Thoracic aorta (tissue), 2 donors: ENCODE measurements at regions not wholly inside any gene's neighbourhood (a gene's known extent, or its start where the extent isn't known, plus 50 kb on each side); places are given as distances from the start of the nearest gene placed in this dataset.
A peak's percentile ranks its signal among the peaks of the same experiment; 100 is the strongest.

ENCODE experiments used
- ATAC-seq: fragments of 150-250 bp; one replicate; pipeline ENCODE4 v1.8.0; 2017; ENCODE audit warnings: low read depth; ENCODE audit not compliant: insufficient number of reproducible peaks, low FRiP score
- DNase-seq: peaks from one replicate; pipeline ENCODE4 v3.0.0-alpha.2; 2020; ENCODE audit warnings: low spot score
- H3K27ac ChIP-seq, 2 donors: fragments of 200-600 bp; sonication (generic); 1 replicate in 1 of 2; 2 replicates in 1 of 2; pipeline ENCODE4 v1.5.1; 2016; ENCODE audit warnings: mild to moderate bottlenecking in 2 of 2, moderate library complexity in 2 of 2
- H3K27me3 ChIP-seq: fragments of 200-600 bp; sonication (generic); replicated peaks from 2 replicates; pipeline ENCODE4 v1.6.0; 2016; ENCODE audit warnings: mild to moderate bottlenecking; ENCODE audit not compliant: insufficient read depth
- H3K36me3 ChIP-seq: fragments of 200-600 bp; sonication (generic); one replicate; pipeline ENCODE4 v1.5.1; 2016
- H3K4me1 ChIP-seq, 2 donors: fragments of 200-600 bp; sonication (generic); 1 replicate in 1 of 2; 2 replicates in 1 of 2; pipeline versions ENCODE4 v1.5.1 to v1.6.0; 2016; ENCODE audit warnings: low read depth in 2 of 2, mild to moderate bottlenecking in 1 of 2; ENCODE audit not compliant: control insufficient read depth in 1 of 2
- H3K4me3 ChIP-seq: fragments of 200-600 bp; sonication (generic); 2 replicates; pipeline ENCODE4 v1.5.1; 2016; ENCODE audit warnings: mild to moderate bottlenecking
- H3K9me3 ChIP-seq: fragments of 200-600 bp; sonication (generic); 2 replicates; pipeline ENCODE4 v1.5.1; 2016
- TF ChIP-seq, protein P1 (sequence below): fragments of 200-600 bp; sonication (generic); IDR thresholded peaks from one replicate; pipeline ENCODE4 v1.5.1; 2019; ENCODE audit warnings: antibody characterized with exemption

DNA sequence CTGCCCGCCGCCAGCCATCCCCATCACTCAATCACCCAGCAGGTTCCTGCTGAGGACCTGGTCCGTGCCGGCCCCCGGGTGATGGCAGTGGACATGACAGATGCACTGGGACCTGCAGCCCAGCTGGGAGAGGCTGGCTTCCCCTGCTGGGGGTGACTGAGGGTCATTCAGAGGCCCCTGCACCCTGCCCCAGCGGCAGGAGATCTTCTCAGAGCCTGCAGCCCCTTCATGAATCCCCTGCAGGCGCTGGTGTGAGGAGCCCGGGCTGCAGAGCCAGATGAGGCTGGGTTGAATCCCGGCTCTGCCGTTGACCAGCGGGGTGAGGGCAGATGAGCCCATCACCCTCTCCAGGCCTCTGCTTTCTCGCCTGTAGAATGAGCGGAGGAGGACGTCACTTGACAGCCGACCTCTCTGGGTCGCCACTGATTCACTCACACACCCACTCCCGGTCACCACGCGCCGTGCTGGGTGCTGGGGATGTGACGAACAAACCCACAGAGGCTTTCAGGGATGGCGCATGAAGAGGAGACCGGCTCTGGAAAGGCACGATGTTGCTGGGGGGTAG is 95.2 kb upstream of the CIBAR2 start:
- Histone ChIP-seq H3K4me1 (peaks cover 44 to 80% of the 10 kb centered on the region in 2 donors), H3K4me3 (no peak overlapping the region), H3K27ac (peak overlapping the region; percentile 61 to 67), H3K9me3 (no peaks in the 10 kb centered on the region), H3K27me3 (no peaks in the 10 kb centered on the region), H3K36me3 (no peaks in the 10 kb centered on the region)
- DNase-seq (no peak), ATAC-seq (no peak)
- TF ChIP-seq, protein P1, sequence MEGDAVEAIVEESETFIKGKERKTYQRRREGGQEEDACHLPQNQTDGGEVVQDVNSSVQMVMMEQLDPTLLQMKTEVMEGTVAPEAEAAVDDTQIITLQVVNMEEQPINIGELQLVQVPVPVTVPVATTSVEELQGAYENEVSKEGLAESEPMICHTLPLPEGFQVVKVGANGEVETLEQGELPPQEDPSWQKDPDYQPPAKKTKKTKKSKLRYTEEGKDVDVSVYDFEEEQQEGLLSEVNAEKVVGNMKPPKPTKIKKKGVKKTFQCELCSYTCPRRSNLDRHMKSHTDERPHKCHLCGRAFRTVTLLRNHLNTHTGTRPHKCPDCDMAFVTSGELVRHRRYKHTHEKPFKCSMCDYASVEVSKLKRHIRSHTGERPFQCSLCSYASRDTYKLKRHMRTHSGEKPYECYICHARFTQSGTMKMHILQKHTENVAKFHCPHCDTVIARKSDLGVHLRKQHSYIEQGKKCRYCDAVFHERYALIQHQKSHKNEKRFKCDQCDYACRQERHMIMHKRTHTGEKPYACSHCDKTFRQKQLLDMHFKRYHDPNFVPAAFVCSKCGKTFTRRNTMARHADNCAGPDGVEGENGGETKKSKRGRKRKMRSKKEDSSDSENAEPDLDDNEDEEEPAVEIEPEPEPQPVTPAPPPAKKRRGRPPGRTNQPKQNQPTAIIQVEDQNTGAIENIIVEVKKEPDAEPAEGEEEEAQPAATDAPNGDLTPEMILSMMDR, result no peak

DNA sequence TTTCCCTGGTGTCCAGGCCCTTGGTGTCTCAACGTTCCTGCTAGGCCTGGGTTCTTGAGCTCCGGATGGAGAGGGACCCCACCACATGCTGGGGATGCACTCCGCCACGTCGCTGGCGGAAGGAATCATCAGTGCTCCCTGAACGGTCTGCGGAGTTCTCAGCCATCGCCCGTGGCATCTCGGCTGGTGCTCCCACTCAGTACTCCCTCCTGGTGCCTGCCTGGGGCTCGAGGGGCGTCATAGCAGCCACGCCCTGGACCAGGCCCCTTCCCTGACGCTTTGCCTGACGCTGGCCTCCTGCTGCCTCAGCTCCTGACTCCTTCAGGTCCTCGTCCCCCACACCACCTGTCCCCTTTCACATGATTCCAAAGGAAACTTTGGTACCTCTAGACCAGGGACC is 95.9 kb upstream of the CIBAR2 start:
- H3K36me3 ChIP-seq, result no peaks in the 10 kb centered on the region
- no peak overlapping the region for H3K4me3 ChIP-seq
- H3K27ac ChIP-seq, result no peak overlapping the region
- ATAC-seq (no peak), DNase-seq (no peak)
- H3K4me1 ChIP-seq, result peaks cover 43 to 81% of the 10 kb centered on the region in 2 donors
- no peaks in the 10 kb centered on the region for H3K9me3 ChIP-seq
- TF ChIP-seq, protein P1, result no peak
- H3K27me3 ChIP-seq, result no peaks in the 10 kb centered on the region

DNA sequence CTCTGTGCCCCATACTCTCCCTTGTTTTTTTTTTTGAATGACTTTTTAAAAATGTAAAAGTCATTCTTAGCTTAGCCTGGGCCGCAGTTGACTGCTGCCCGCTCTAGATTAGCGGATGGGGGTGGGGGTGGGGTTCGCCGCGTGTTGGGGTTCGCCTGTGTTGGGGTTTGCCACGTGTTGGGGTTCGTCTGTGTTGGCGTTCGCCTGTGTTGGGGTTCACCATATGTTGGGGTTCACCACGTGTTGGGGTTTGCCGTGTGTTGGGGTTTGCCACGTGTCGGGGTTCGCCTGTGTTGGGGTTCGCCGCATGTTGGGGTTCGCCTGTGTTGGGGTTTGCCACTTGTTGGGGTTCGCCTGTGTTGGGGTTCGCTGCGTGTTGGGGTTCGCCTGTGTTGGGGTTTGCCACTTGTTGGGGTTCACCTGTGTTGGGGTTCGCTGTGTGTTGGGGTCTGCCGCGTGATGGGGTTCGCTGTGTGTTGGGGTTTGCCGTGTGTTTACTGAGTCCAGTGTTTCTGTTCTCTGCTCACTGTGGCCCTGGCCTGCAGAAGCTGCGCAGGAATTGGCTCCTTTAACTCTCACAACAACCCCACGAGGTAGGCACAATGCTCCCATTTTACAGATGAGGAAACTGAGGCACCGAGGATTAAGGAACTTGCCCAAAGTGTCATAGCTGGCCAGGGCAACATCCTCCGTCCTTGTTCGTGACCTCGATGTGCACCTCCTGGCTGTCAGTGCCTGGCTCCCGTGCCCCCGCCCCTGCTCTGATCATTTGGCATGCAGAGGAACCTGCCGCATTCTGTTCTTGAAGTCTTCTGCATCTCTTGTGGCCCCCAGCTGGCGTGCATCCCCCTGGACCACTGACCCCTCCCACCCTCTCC is 96.6 kb upstream of the CIBAR2 start:
- TF ChIP-seq, protein P1, result no peak
- H3K27ac ChIP-seq, result no peak overlapping the region
- no peak overlapping the region for H3K4me3 ChIP-seq
- H3K9me3 ChIP-seq, result no peaks in the 10 kb centered on the region
- ATAC-seq, result no peak
- no peak for DNase-seq
- no peaks in the 10 kb centered on the region for H3K36me3 ChIP-seq
- peaks cover 46 to 81% of the 10 kb centered on the region in 2 donors for H3K4me1 ChIP-seq
- H3K27me3 ChIP-seq, result no peaks in the 10 kb centered on the region

DNA sequence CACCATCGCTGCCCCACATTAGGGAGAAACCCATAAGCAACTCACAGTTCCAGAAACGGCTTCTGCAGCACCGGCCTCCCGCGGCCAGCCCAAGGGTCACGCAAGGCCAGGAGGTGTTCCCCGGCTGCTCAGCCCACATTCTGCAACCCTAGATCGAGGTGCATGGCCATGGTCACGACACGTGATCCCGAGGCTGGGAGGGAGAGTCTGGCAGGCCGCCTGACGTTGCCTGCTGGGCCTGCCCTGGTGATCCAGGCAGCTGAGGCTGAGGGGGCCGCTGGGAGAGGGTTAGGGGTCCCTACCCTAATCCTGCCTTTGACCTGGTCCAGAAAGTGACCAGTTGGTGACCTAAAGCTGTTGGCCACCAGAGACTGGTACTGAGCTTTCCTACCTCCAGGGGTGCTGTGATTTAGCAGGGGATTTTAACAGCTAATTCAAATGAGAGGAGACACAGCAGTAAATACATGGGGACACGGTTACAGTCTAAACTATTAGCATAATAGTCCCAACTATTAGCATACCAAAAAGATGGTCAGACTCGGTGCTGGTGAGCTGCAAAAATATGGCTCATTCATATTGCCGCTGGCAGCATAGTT is 97.4 kb upstream of the CIBAR2 start:
- TF ChIP-seq, protein P1, result no peak
- DNase-seq (no peak), ATAC-seq (no peak)
- no peaks in the 10 kb centered on the region for H3K27me3 ChIP-seq
- no peak overlapping the region for H3K27ac ChIP-seq
- H3K4me3 ChIP-seq, result no peak overlapping the region
- H3K9me3 ChIP-seq, result no peaks in the 10 kb centered on the region
- H3K36me3 ChIP-seq, result no peaks in the 10 kb centered on the region
- H3K4me1 ChIP-seq, result peaks cover 43 to 77% of the 10 kb centered on the region in 2 donors

DNA sequence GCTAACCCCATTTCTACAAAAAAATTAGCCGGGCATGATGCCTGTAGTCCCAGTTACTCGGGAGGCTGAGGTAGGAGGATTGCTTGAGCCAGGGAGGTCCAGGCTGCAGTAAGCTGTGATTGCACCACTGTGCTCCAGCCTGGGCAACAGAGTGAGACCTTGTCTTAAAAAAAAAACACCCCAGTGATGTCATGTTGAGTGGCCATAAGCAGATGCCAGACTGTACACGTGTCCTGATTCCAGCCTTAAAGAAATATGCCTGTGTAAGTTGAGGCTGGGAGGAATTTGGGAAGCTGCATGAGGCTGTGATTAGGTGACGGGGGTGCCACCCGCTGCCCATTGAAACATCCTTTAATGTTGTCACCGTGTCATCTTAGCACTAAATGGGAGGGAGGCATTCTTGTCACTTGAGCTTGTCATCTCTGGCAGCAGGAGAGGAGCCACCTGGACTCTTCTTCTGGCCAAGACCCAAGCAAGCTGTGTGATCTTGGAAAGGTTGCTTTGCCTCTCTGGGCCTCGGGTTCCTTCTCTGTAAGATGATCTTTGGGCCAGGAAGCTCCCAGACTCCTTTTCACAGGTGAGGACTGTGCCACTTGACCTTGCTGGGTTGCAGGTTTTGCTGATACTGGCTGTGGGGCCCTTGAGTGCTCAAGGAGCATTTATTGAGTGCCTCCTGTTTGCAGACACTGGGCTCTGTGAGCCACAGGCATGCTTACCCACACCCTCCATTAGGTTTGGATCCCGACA is 98.3 kb upstream of the CIBAR2 start:
- Histone ChIP-seq H3K27me3 (no peaks in the 10 kb centered on the region), H3K4me3 (no peak overlapping the region), H3K9me3 (no peaks in the 10 kb centered on the region), H3K36me3 (no peaks in the 10 kb centered on the region), H3K27ac (no peak overlapping the region), H3K4me1 (peaks cover 36 to 72% of the 10 kb centered on the region in 2 donors)
- DNase-seq (no peak), ATAC-seq (no peak)
- TF ChIP-seq, protein P1, result no peak
